ENCODE measurements at regions not wholly inside any gene's neighbourhood (a gene's known extent, or its start where the extent isn't known, plus 50 kb on each side); places are given as distances from the start of the nearest gene placed in this dataset.

GRCh38 chr4:124037236-124037635 is 640.6 kb downstream of the SPRY1 start:
- DNase-seq (ENCODE audit: insufficient read length) (no peak), FAIRE-seq (no peak)
- TF ChIP-seq TAF1 (IDR thresholded peaks at IDR 0.05; ENCODE audit: borderline replicate concordance, low read depth, low read length) (no peak), POLR2A (IDR thresholded peaks at IDR 0.05; ENCODE audit: low read depth, low read length) (no peak), POLR2AphosphoS5 (IDR thresholded peaks at IDR 0.05; ENCODE audit: low read depth, low read length) (no peak)

- TF ChIP-seq POLR2AphosphoS5 (IDR thresholded peaks at IDR 0.05; ENCODE audit: low read depth, low read length), result no peak
- TF ChIP-seq POLR2A (IDR thresholded peaks at IDR 0.05; ENCODE audit: low read depth, low read length), result no peak
- no peak for TF ChIP-seq TAF1 (IDR thresholded peaks at IDR 0.05; ENCODE audit: borderline replicate concordance, low read depth, low read length)
- DNase-seq (ENCODE audit: insufficient read length) (no peak), FAIRE-seq (no peak)
These were observed 647.7 kb downstream of the SPRY1 start for GRCh38 chr4:124044330-124044729.

- FAIRE-seq (no peak), DNase-seq (ENCODE audit: insufficient read length) (no peak)
- TF ChIP-seq TAF1 (IDR thresholded peaks at IDR 0.05; ENCODE audit: borderline replicate concordance, low read depth, low read length), result no peak
- no peak for TF ChIP-seq POLR2AphosphoS5 (IDR thresholded peaks at IDR 0.05; ENCODE audit: low read depth, low read length)
- no peak for TF ChIP-seq POLR2A (IDR thresholded peaks at IDR 0.05; ENCODE audit: low read depth, low read length)
These were observed 648.3 kb downstream of the SPRY1 start for GRCh38 chr4:124044867-124045266.

- DNase-seq (ENCODE audit: insufficient read length) (no peak), FAIRE-seq (no peak)
- no peak for TF ChIP-seq POLR2AphosphoS5 (IDR thresholded peaks at IDR 0.05; ENCODE audit: low read depth, low read length)
- no peak for TF ChIP-seq POLR2A (IDR thresholded peaks at IDR 0.05; ENCODE audit: low read depth, low read length)
- TF ChIP-seq TAF1 (IDR thresholded peaks at IDR 0.05; ENCODE audit: borderline replicate concordance, low read depth, low read length), result no peak
These were observed 649.6 kb downstream of the SPRY1 start for GRCh38 chr4:124046190-124046589.

- FAIRE-seq, result no peak
- DNase-seq (ENCODE audit: insufficient read length), result no peak
- TF ChIP-seq TAF1 (IDR thresholded peaks at IDR 0.05; ENCODE audit: borderline replicate concordance, low read depth, low read length) (no peak), POLR2AphosphoS5 (IDR thresholded peaks at IDR 0.05; ENCODE audit: low read depth, low read length) (no peak), POLR2A (IDR thresholded peaks at IDR 0.05; ENCODE audit: low read depth, low read length) (no peak)
These were observed 657.4 kb downstream of the SPRY1 start for GRCh38 chr4:124053872-124054538.

- DNase-seq (ENCODE audit: insufficient read length) (no peak), FAIRE-seq (no peak)
- TF ChIP-seq POLR2A (IDR thresholded peaks at IDR 0.05; ENCODE audit: low read depth, low read length) (no peak), POLR2AphosphoS5 (IDR thresholded peaks at IDR 0.05; ENCODE audit: low read depth, low read length) (no peak), TAF1 (IDR thresholded peaks at IDR 0.05; ENCODE audit: borderline replicate concordance, low read depth, low read length) (no peak)
These were observed 657.2 kb downstream of the ANKRD50 start for GRCh38 chr4:124055336-124055735.

- TF ChIP-seq POLR2AphosphoS5 (IDR thresholded peaks at IDR 0.05; ENCODE audit: low read depth, low read length) (no peak), TAF1 (IDR thresholded peaks at IDR 0.05; ENCODE audit: borderline replicate concordance, low read depth, low read length) (no peak), POLR2A (IDR thresholded peaks at IDR 0.05; ENCODE audit: low read depth, low read length) (no peak)
- FAIRE-seq (no peak), DNase-seq (ENCODE audit: insufficient read length) (no peak)
These were observed 656.6 kb downstream of the ANKRD50 start for GRCh38 chr4:124055896-124056295.

- no peak for DNase-seq (ENCODE audit: insufficient read length)
- peak; percentile 78 for FAIRE-seq
These were observed 652.1 kb downstream of the ANKRD50 start for GRCh38 chr4:124060261-124060918.

GRCh38 chr4:124061413-124061812 is 651.1 kb downstream of the ANKRD50 start:
- no peak for TF ChIP-seq TAF1 (IDR thresholded peaks at IDR 0.05; ENCODE audit: borderline replicate concordance, low read depth, low read length)
- no peak for TF ChIP-seq POLR2A (IDR thresholded peaks at IDR 0.05; ENCODE audit: low read depth, low read length)
- TF ChIP-seq POLR2AphosphoS5 (IDR thresholded peaks at IDR 0.05; ENCODE audit: low read depth, low read length), result no peak
- no peak for FAIRE-seq
- DNase-seq (ENCODE audit: insufficient read length), result no peak

More at GRCh38 chr4:124060261-124060918, 652.1 kb downstream of the ANKRD50 start:
- TF ChIP-seq POLR2A (IDR thresholded peaks at IDR 0.05; ENCODE audit: low read depth, low read length) (no peak), TAF1 (IDR thresholded peaks at IDR 0.05; ENCODE audit: borderline replicate concordance, low read depth, low read length) (no peak), POLR2AphosphoS5 (IDR thresholded peaks at IDR 0.05; ENCODE audit: low read depth, low read length) (no peak)

- TF ChIP-seq TAF1 (IDR thresholded peaks at IDR 0.05; ENCODE audit: borderline replicate concordance, low read depth, low read length) (no peak), POLR2AphosphoS5 (IDR thresholded peaks at IDR 0.05; ENCODE audit: low read depth, low read length) (no peak), POLR2A (IDR thresholded peaks at IDR 0.05; ENCODE audit: low read depth, low read length) (no peak)
- no peak for FAIRE-seq
These were observed 647.1 kb downstream of the ANKRD50 start for GRCh38 chr4:124065422-124065821.

GRCh38 chr4:124065936-124066335 is 646.6 kb downstream of the ANKRD50 start:
- TF ChIP-seq POLR2AphosphoS5 (IDR thresholded peaks at IDR 0.05; ENCODE audit: low read depth, low read length) (no peak), TAF1 (IDR thresholded peaks at IDR 0.05; ENCODE audit: borderline replicate concordance, low read depth, low read length) (no peak), POLR2A (IDR thresholded peaks at IDR 0.05; ENCODE audit: low read depth, low read length) (no peak)
- FAIRE-seq (no peak), DNase-seq (ENCODE audit: insufficient read length) (no peak)

More at GRCh38 chr4:124065422-124065821, 647.1 kb downstream of the ANKRD50 start:
- DNase-seq (ENCODE audit: insufficient read length), result no peak

- FAIRE-seq (no peak), DNase-seq (ENCODE audit: insufficient read length) (no peak)
- TF ChIP-seq TAF1 (IDR thresholded peaks at IDR 0.05; ENCODE audit: borderline replicate concordance, low read depth, low read length), result no peak
These were observed 645.9 kb downstream of the ANKRD50 start for GRCh38 chr4:124066595-124066994.

Data from GM12892 (cell line).